NCI-H146 treated with DMSO at 0.1 percent for 48 hours (cell line): ENCODE measurements at regions not wholly inside any gene's neighbourhood (a gene's known extent, or its start where the extent isn't known, plus 50 kb on each side); places are given as distances from the start of the nearest gene placed in this dataset.

Source experiments
- DNase-seq: peaks from one replicate; lab custom pipeline; 2025; ENCODE audit not compliant: unreplicated experiment; lab: John Stamatoyannopoulos, UW

DNA sequence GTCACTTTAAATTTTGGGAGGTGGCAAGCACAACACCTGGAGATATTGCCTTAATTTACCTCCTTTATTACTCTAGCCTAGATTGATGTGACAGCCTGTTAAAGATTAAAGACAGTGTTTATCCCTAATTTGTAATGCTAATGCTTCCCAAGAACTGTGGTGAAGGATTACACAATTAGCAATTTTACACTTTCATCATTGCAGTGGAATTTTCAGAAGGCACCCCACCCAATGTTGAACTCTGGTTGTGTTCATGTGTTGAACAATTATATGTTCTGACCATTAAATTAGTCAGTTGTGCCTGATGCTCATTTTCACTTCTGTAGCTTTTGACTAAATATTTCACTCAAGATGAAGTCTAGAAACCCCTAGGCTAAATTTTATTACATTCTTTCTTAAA is 317.1 kb upstream of the CWC22 start:
- DNase-seq: no peak

- DNase-seq: no peak
Measured at GRCh38 chr2:180322781-180323180, 315.7 kb upstream of the CWC22 start.

DNA sequence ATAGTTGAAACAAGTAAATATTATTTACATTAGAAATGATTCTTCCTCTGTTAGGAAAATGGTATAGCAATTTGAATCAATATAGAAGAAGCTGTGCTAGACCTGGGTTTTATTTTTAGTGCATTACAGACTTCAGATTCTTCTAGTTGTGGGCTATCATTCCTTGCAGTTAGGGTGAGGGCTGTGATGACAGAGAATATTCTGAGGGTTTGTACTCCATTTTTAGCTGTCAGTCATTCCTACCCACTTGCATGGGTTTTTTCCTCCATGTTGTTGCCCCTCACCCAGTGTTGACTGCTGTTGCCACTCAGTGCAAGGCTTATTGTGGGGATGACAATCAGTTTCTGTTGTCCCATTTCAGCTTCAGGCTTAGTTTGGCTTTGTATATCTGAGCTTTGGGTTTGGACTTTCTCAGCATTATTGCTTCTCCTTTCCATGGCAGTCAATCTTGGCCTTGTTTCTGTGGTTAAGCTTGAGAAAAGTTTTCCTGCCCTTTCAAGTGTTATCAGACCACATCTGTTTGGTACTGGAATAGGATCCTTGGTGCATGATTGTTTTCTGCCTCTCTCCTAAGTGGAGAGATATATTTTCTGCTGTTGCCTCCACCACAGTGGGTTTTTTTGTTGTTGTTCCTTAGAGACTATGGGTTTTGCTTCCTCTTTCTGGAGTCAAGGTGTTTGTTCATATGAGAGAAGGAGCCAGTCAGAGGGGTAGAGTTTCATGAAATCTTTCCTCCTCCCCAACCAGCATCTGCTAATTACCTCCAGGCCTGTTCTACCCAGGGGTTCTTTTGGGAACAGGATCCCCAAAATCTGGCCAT is 312.7 kb upstream of the CWC22 start:
- DNase-seq: no peak

DNA sequence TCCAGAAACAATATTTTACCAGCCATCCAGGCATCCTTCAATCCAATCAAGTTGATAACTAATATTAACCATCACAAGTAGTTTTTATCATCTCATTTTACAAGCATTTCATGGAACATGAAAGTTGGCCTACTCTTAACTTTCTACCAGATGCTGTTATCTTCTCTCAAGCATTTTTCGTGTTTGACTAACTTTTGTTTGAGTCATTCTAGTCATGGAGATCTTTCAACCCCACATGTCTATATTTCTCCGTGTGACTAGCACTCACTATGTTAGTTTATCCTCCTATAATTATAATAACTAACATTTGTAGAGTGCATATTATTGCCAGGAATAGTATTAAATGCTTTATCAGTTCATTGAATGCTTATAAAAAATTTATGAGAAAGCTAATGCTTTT is 307.0 kb upstream of the CWC22 start:
- DNase-seq: no peak

DNA sequence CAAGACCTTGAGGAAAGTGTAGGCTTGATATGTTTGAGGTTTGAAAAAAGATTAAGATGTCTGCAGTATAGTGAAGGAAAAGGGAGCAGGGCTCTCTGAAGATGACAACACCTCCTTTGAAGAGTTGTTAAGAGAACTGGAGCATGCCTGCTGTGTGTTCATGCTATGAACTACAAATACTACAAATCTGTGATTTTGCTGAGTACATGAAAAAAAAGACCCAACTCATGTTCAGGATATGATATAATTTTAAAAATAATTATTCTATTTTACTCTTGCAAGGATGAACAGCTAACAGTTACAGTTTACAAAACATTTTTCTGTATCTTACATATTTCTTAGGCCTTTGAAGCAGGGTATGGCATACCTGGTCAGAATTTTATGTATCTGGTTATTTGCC is 305.4 kb upstream of the CWC22 start:
- no peak for DNase-seq

GRCh38 chr2:180307096-180307495 is 300.0 kb upstream of the CWC22 start:
- no peak for DNase-seq

DNA sequence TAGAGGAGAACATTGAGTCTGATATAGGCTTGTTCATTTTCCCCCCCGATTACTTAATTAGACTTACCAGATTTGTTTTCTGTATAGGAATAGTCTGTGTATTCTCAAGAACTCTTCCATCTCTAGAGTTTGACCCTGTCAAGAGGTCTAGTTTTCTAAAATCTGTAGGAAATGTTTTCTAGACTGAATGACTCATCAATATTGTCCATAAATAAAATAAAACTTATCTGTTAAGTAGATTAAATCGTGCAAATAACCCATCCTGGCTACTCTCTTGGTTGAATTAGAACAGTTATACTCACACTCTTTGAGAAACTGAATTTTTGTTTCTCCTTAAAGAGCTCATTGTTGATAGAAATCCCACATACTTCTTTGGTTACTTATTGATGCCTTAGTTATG is 299.2 kb upstream of the CWC22 start:
- no peak for DNase-seq

DNA sequence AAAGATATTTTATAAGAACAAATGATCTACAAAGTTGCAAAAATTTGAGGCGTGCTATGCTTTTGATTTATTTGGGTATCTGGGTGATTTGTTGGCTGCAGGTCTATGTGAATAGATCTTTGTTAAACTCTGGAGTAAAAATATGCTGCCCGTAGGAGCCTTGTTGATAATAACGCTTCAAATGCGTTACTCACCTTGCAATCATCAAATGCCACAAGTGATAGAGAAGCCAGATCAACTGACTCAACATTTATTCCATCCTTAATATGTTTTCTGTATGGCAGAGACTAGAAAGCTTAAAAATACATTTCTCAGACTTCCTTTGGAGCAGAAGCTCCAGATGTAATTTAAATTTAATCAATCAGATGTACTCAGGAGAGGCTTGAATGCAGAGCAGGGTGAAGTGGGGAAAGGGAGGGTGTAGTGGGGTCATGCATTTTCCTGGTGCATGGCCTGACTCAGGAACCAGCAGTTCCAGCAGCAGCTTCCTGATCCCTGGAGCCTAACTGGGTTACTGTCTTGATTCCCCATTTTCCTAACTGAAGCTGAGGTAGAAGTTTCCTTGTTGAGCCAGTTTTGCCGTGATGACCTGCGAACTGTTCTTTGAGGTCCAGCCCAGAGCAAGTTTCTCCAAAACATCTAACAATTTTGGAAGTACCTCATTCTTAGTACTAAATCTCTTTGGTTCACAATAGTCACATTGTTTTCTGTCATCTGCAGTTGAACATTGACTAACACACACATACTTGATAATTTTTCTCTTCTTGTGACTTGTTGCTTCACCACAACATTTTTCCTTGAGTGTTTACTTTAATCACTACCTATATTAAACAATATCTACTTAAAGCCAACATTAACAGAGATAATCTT is 284.7 kb upstream of the CWC22 start:
- DNase-seq: no peak

- DNase-seq: no peak
Measured at GRCh38 chr2:180291060-180291459, 284.0 kb upstream of the CWC22 start.

DNA sequence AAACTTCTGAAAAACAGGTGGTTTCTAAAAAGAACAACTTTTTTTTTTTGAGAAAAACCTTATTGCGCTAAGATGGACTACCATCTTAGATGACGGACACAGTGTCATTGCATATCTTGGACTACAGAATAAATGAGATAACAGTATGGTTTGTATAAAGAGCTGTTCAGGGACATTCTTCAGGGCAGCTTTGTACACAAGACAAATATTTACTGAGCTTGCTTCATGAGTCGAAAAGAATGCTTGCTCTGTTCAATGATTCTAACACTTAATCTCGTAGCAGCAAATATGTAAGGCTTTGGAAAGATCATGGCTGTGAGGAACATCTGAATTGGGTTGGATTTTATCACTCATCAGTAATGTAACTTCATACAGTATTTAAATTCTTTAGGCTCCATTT is 282.5 kb upstream of the CWC22 start:
- no peak for DNase-seq

DNA sequence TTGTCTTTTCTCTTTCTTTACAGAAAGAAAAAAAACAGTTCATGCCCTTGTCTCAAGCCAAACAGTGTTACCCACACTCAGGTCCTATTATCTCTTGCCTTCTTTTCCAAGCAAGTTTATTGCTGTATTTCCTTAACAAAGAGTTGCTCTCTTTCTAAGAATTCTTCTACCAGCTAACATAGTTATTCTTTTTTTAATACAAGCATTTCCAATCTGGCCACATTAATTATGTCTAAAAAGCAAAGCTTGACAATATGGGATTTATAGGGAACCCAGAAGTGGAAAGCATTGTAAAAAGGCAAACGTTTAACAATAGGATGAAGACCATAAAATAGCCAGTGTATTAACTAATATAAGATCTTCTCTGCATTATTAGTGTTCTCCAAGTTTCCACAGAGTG is 272.5 kb upstream of the CWC22 start:
- DNase-seq: no peak

- DNase-seq: no peak
Measured at GRCh38 chr2:180276733-180277132, 269.6 kb upstream of the CWC22 start.

GRCh38 chr2:180268006-180268405 is 260.9 kb upstream of the CWC22 start:
- DNase-seq: no peak

DNA sequence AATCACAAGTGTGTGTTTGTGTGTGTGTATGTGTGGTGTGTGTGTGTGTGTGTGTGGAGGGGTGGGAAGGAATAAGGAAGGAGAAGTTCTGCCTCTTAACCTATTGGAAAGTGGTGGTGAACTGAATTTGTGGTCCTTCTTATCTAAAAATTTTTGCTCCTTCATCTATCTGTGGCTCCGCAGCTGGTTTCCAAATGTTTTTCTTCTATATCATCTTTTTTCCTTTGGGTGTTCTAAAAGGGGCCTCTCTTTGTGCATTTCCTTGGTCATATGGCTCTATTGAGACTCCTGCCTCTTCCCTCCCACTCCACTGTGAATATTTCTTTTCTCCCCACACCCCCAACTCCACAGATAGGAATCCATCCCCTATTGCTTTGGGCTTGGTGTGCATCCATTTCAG is 254.9 kb upstream of the CWC22 start:
- DNase-seq: no peak

DNA sequence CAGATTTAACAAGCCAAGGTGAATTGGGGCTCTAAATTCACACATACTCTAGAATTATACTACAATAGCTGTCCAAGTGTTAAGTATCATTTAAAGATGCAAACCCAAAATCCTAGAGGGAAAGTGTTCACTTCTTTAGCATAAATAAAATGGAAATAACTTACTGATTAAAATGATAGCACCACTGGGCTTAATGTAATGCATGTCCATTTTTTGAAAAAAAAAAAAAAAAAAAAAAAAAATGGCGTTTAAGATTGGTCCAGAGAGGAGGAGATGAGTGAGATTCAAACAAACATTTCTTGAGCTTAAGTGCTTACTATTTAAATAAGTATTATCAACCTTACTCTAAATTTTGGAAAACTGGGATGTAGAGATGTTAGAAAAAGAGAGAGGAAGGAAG is 251.5 kb upstream of the CWC22 start:
- DNase-seq: no peak

DNA sequence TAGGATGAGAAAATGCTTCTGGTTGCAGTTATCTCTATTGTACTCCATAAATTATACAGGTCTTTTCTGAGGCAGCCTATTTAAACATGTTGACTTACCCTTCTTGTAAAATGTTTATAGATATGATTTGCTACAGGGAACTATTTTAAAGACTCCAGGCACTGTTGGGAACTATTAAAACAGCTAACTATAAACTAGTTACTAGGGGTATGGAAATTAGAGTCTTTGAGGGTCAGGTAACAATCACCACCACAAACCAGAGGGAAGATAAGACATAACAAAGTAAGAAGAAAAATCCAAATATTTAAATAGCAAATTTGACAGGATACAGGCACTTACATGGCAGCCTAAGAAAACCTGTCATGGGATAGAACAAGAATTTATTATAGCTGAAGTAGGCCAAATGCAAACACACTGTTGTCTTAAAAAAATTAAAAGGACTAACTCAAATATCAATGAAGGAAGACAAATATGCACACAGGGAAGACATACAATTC is 251.0 kb upstream of the CWC22 start:
- DNase-seq: no peak

GRCh38 chr2:180257247-180257646 is 250.2 kb upstream of the CWC22 start:
- DNase-seq: no peak

GRCh38 chr2:180255981-180256380 is 248.9 kb upstream of the CWC22 start:
- DNase-seq: no peak

- DNase-seq: no peak
Measured at GRCh38 chr2:180254872-180255271, 247.8 kb upstream of the CWC22 start.

DNA sequence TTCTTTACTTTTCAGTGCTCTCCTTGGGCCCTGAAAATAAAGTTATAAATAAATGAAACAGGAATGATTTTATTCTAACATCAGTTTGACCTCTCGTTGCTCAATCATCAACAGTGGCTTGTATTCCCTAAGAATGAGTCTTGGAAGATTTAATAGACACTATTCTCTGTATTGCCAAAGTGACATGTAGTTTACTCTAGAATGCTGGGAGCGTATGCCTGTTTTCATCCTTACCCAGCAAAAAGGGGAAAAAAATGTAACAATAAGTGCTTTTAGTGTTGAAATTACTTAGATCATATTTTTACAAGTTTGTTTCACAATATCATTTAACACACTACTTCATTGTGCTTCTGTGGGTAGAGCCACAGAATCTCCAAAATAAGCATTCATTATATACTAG is 240.6 kb upstream of the CWC22 start:
- no peak for DNase-seq

- DNase-seq: no peak
Measured at GRCh38 chr2:180246268-180246667, 239.2 kb upstream of the CWC22 start.

DNA sequence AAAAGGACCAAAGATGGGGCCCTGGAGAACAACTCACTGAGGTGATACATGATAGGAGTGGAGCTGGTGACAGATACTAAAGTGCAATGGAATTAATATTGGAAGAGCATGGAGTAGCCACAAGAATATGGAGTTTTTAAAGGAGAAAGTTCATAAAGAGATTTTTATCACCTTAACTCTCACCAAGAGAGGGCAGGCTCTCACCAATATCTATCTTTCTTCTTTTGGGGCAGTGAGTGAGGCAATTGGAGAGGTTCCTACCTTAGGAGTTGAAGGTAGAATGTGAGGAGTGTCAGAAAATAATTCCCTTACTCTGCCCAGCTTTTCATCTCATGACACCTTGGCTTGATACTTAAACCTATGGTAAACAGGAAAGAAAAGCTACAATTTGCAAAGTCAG is 233.7 kb upstream of the CWC22 start:
- DNase-seq: no peak
